SK-N-SH (cell line): ENCODE measurements at regions not wholly inside any gene's neighbourhood (a gene's known extent, or its start where the extent isn't known, plus 50 kb on each side); places are given as distances from the start of the nearest gene placed in this dataset.

Source experiments
- CTCF ChIA-PET: fragments of 300-600, 350-600 bp; formaldehyde crosslinking; extraction: SDS; loops from one replicate; lab custom pipeline; 2021; lab: Yijun Ruan, JAX
- POLR2A ChIA-PET: fragments of 350-600 bp; sonication (Branson Sonifier 250); formaldehyde crosslinking; extraction: SDS; loops from one replicate; lab custom pipeline; 2020; ENCODE audit warnings: antibody characterized with exemption, inconsistent platforms; lab: Yijun Ruan, JAX
- DNase-seq: peaks from one replicate; pipeline ENCODE4 v3.0.0; 2012
- H2AFZ ChIP-seq: fragments of 200-600 bp; sonication (generic); 2 replicates; pipeline ENCODE4 v1.8.1; 2016; ENCODE audit warnings: antibody characterized with exemption, mild to moderate bottlenecking, low read depth
- H3F3A ChIP-seq: fragments of 200-600 bp; sonication (generic); replicated peaks from 2 replicates; pipeline ENCODE3; 2016; ENCODE audit warnings: antibody characterized with exemption, mild to moderate bottlenecking; ENCODE audit not compliant: insufficient read depth
- H3K27ac ChIP-seq, 2 experiments: fragments of 200-500 bp in 1 of 2; fragments of 200-600 bp in 1 of 2; sonication (Bioruptor generic) in 1 of 2; sonication (generic), shearing (Covaris generic) in 1 of 2; 2 replicates each; pipeline versions ENCODE4 v1.5.1 to v1.6.1; 2014 to 2016; ENCODE audit warnings: low read depth in 2 of 2, inconsistent platforms in 1 of 2, low read length in 1 of 2, mild to moderate bottlenecking in 1 of 2, mixed read lengths in 1 of 2
- H3K27me3 ChIP-seq: fragments of 200-600 bp; sonication (generic), shearing (Covaris generic); 2 replicates; pipeline ENCODE4 v1.6.1; 2016; ENCODE audit warnings: mixed run types; ENCODE audit not compliant: insufficient read depth
- H3K36me3 ChIP-seq, 2 experiments: fragments of 200-500 bp in 1 of 2; fragments of 200-600 bp in 1 of 2; sonication (Bioruptor generic) in 1 of 2; sonication (generic) in 1 of 2; replicated peaks in 1 of 2; 2 replicates each; pipeline versions ENCODE3 to v1.5.1; 2014 to 2016; ENCODE audit warnings: low read length in 1 of 2, mild to moderate bottlenecking in 1 of 2; ENCODE audit not compliant: insufficient read depth in 2 of 2, control insufficient read depth in 1 of 2
- H3K4me1 ChIP-seq, 2 experiments: fragments of 200-500 bp in 1 of 2; fragments of 200-600 bp in 1 of 2; sonication (Bioruptor generic) in 1 of 2; sonication (generic), shearing (Covaris generic) in 1 of 2; 2 replicates each; pipeline versions ENCODE4 v1.5.1 to v1.6.1; 2014 to 2016; ENCODE audit warnings: low read depth in 1 of 2, low read length in 1 of 2, mixed run types in 1 of 2; ENCODE audit not compliant: insufficient read depth in 2 of 2, control insufficient read depth in 1 of 2
- H3K4me2 ChIP-seq: fragments of 200-600 bp; sonication (generic), shearing (Covaris generic); 2 replicates; pipeline ENCODE4 v1.6.1; 2017; ENCODE audit warnings: mixed run types
- H3K4me3 ChIP-seq, 2 experiments: fragments of 200-500 bp in 1 of 2; fragments of 200-600 bp in 1 of 2; sonication (Bioruptor generic) in 1 of 2; sonication (generic), shearing (Covaris generic) in 1 of 2; 2 replicates each; pipeline versions ENCODE4 v1.5.1 to v1.8.1; 2014 to 2016; ENCODE audit warnings: low read depth in 2 of 2, inconsistent platforms in 1 of 2, low read length in 1 of 2, mild to moderate bottlenecking in 1 of 2, mixed read lengths in 1 of 2, moderate library complexity in 1 of 2
- H3K79me2 ChIP-seq: fragments of 200-600 bp; sonication (generic); 2 replicates; pipeline ENCODE4 v1.8.1; 2017; ENCODE audit warnings: mild to moderate bottlenecking; ENCODE audit not compliant: insufficient read depth
- H3K9ac ChIP-seq: fragments of 200-600 bp; sonication (generic); 2 replicates; pipeline ENCODE4 v1.6.1; 2017; ENCODE audit warnings: mixed run types
- H3K9me2 ChIP-seq: fragments of 200-600 bp; sonication (generic); 2 replicates; pipeline ENCODE4 v1.6.1; 2017; ENCODE audit warnings: mixed run types
- H3K9me3 ChIP-seq: fragments of 200-600 bp; sonication (generic); 2 replicates; pipeline ENCODE4 v1.6.1; 2017; ENCODE audit warnings: mixed run types, mild to moderate bottlenecking, moderate library complexity
- H4K20me1 ChIP-seq: fragments of 200-600 bp; sonication (generic); 2 replicates; pipeline ENCODE4 v1.6.1; 2017; ENCODE audit warnings: mild to moderate bottlenecking, mixed run types; ENCODE audit not compliant: insufficient read depth
- CHD2 ChIP-seq: fragments of 150-350 bp; IDR thresholded peaks from 2 replicates; pipeline ENCODE4 v1.6.1; 2018; ENCODE audit warnings: low read length; ENCODE audit not compliant: partially characterized antibody
- CTCF ChIP-seq: fragments of 200-600 bp; sonication (generic); IDR thresholded peaks from 2 replicates; pipeline ENCODE4 v1.6.1; 2017; ENCODE audit warnings: antibody characterized with exemption, mild to moderate bottlenecking, moderate library complexity
- FOXM1 ChIP-seq: IDR thresholded peaks from 2 replicates; pipeline ENCODE4 v1.4.0; 2012; ENCODE audit warnings: low read depth, mild to moderate bottlenecking
- GABPA ChIP-seq: IDR thresholded peaks from 2 replicates; pipeline ENCODE4 v1.4.0; 2012; ENCODE audit warnings: low read depth, mild to moderate bottlenecking
- IRF3 ChIP-seq: fragments of 150-350 bp; IDR thresholded peaks from 2 replicates; pipeline ENCODE4 v1.6.1; 2016; ENCODE audit warnings: mild to moderate bottlenecking, low read depth, low read length
- MAX ChIP-seq: IDR thresholded peaks from 2 replicates; pipeline ENCODE4 v1.4.0; 2012; ENCODE audit warnings: low read depth
- MXI1 ChIP-seq: IDR thresholded peaks from 2 replicates; pipeline ENCODE4 v1.6.1; 2012; ENCODE audit warnings: mild to moderate bottlenecking, low read depth, low read length, improper control_type of control experiment
- NFIC ChIP-seq: IDR thresholded peaks from 2 replicates; pipeline ENCODE4 v1.4.0; 2012; ENCODE audit warnings: borderline replicate concordance
- NRF1 ChIP-seq: IDR thresholded peaks from 2 replicates; pipeline ENCODE4 v1.6.1; 2012; ENCODE audit warnings: low read depth, mild to moderate bottlenecking, low read length
- POLR2AphosphoS5 ChIP-seq: IDR thresholded peaks from 2 replicates; pipeline ENCODE4 v1.6.1; 2012; ENCODE audit warnings: low read depth, low read length
- RAD21 ChIP-seq: IDR thresholded peaks from 2 replicates; pipeline ENCODE4 v1.6.1; 2012; ENCODE audit warnings: mild to moderate bottlenecking, low read length
- REST ChIP-seq: IDR thresholded peaks from 2 replicates; pipeline ENCODE4 v1.6.1; 2012; ENCODE audit warnings: mild to moderate bottlenecking, low read depth, low read length, moderate library complexity
- RFX5 ChIP-seq: IDR thresholded peaks from 2 replicates; pipeline ENCODE4 v1.6.1; 2012; ENCODE audit warnings: mild to moderate bottlenecking, improper control_type of control experiment, low read length
- SIN3A ChIP-seq: IDR thresholded peaks from 2 replicates; pipeline ENCODE4 v1.6.1; 2012; ENCODE audit warnings: low read depth, mild to moderate bottlenecking, low read length, moderate library complexity, borderline replicate concordance
- SMC3 ChIP-seq: IDR thresholded peaks from 2 replicates; pipeline ENCODE4 v1.6.1; 2012; ENCODE audit warnings: low read depth, low read length, improper control_type of control experiment
- TAF1 ChIP-seq: IDR thresholded peaks from 2 replicates; pipeline ENCODE4 v1.6.1; 2012; ENCODE audit warnings: low read depth, mild to moderate bottlenecking, low read length, moderate library complexity, borderline replicate concordance
- TEAD4 ChIP-seq: IDR thresholded peaks from 2 replicates; pipeline ENCODE4 v1.4.0; 2012; ENCODE audit warnings: mild to moderate bottlenecking, borderline replicate concordance; ENCODE audit not compliant: insufficient read depth
- YY1 ChIP-seq: IDR thresholded peaks from 2 replicates; pipeline ENCODE4 v1.4.0; 2012; ENCODE audit warnings: low read depth, mild to moderate bottlenecking
- WGBS: methylation state at CpG from one replicate; pipeline ENCODE4 v1.1.6; 2017; ENCODE audit warnings: low lambda C conversion rate; 5-methylcytosine and 5-hydroxymethylcytosine counted together

- POLR2A ChIA-PET, result interaction anchor here (0.7 kb wide), 1 partner anchor 70 kb away, joined by 5 read pairs; no protein-coding TSS in a partner anchor
- WGBS, result 68% methylated on average over 1 of the region's 1 CpG
These were observed 51.5 kb upstream of the C1orf53 start for GRCh38 chr1:197850918-197851317.

More at GRCh38 chr1:197850918-197851317, 51.5 kb upstream of the C1orf53 start:
- Histone ChIP-seq H3K36me3 (no peaks in the 10 kb centered on the region), H3K4me1 (no peaks in the 10 kb centered on the region), H2AFZ (no peak overlapping the region), H3K79me2 (no peaks in the 10 kb centered on the region), H3K4me3 (no peak overlapping the region), H3K27ac (no peak overlapping the region), H3K9me3 (no peaks in the 10 kb centered on the region), H4K20me1 (no peaks in the 10 kb centered on the region), H3K4me2 (no peak overlapping the region), H3K27me3 (no peaks in the 10 kb centered on the region), H3F3A (no peaks in the 10 kb centered on the region), H3K9ac (no peak overlapping the region), H3K9me2 (no peaks in the 10 kb centered on the region)
- DNase-seq, result no peak
- TF ChIP-seq NRF1 (no peak), SMC3 (no peak), MAX (no peak), RFX5 (no peak), POLR2AphosphoS5 (no peak), MXI1 (no peak), RAD21 (no peak), IRF3 (no peak), TAF1 (no peak), CHD2 (no peak), YY1 (no peak), SIN3A (no peak), NFIC (no peak), REST (no peak), GABPA (no peak), CTCF (no peak), TEAD4 (no peak), FOXM1 (no peak)
- CTCF ChIA-PET, result interaction anchor here (1.4 kb wide), 1 partner anchor 68 kb away, joined by 3 read pairs; no protein-coding TSS in a partner anchor
